A673 (cell line): ENCODE measurements at regions not wholly inside any gene's neighbourhood (a gene's known extent, or its start where the extent isn't known, plus 50 kb on each side); places are given as distances from the start of the nearest gene placed in this dataset.

Experiments
- BruUV-seq: library from RNA; stranded (reverse); fragments of 400-500 nt; replicated peaks from 2 replicates; lab custom pipeline; 2021; lab: Mats Ljungman, UMichigan
- CTCF ChIA-PET: fragments of 300-600 bp; sonication (Branson Sonifier 250); formaldehyde crosslinking; loops from one replicate; lab custom pipeline; 2022; ENCODE audit warnings: antibody characterized with exemption; lab: Charles Lee
- POLR2A ChIA-PET: fragments of 300-600 bp; sonication (Branson Sonifier 250); formaldehyde crosslinking; loops from one replicate; lab custom pipeline; 2022; ENCODE audit warnings: antibody characterized with exemption; ENCODE audit not compliant: low non-redundant PET; lab: Charles Lee
- DNase-seq: peaks from one replicate; pipeline ENCODE4 v3.0.0-alpha.2; 2015; ENCODE audit warnings: low spot score
- H3K27ac ChIP-seq: fragments of 200-600 bp; sonication (generic); 2 replicates; pipeline ENCODE4 v1.5.1; 2016; ENCODE audit warnings: mixed run types, low read depth, mild to moderate bottlenecking, mixed read lengths, antibody characterized with exemption, low read length; ENCODE audit not compliant: poor library complexity, severe bottlenecking
- H3K27me3 ChIP-seq: fragments of 200-600 bp; sonication (generic); replicated peaks from 2 replicates; pipeline ENCODE4 v1.6.1; 2017; ENCODE audit warnings: mixed run types, low read depth, mild to moderate bottlenecking, mixed read lengths, antibody characterized with exemption, low read length; ENCODE audit not compliant: insufficient read depth, poor library complexity
- H3K36me3 ChIP-seq: fragments of 200-600 bp; sonication (generic); 2 replicates; pipeline ENCODE4 v1.6.1; 2016; ENCODE audit warnings: mixed run types, mild to moderate bottlenecking, mixed read lengths, antibody characterized with exemption, low read length; ENCODE audit not compliant: insufficient read depth, poor library complexity, severe bottlenecking
- H3K4me1 ChIP-seq: fragments of 200-600 bp; sonication (generic); 2 replicates; pipeline ENCODE4 v1.6.1; 2017; ENCODE audit warnings: mixed run types, mild to moderate bottlenecking, mixed read lengths, antibody characterized with exemption, low read length; ENCODE audit not compliant: insufficient read depth, poor library complexity, severe bottlenecking
- H3K4me3 ChIP-seq: fragments of 200-600 bp; sonication (generic); 2 replicates; pipeline ENCODE4 v1.5.1; 2016; ENCODE audit warnings: low read depth, mixed run types, mild to moderate bottlenecking, mixed read lengths, low read length; ENCODE audit not compliant: poor library complexity, severe bottlenecking
- H3K9me3 ChIP-seq: fragments of 200-600 bp; sonication (generic); 2 replicates; pipeline ENCODE4 v1.6.1; 2016; ENCODE audit warnings: mixed run types, low read depth, mild to moderate bottlenecking, mixed read lengths, antibody characterized with exemption, low read length; ENCODE audit not compliant: poor library complexity, severe bottlenecking
- EZH2 ChIP-seq: fragments of 200-600 bp; sonication (generic); IDR thresholded peaks from 2 replicates; pipeline ENCODE4 v1.6.1; 2017; ENCODE audit warnings: borderline replicate concordance, low read depth, mild to moderate bottlenecking, mixed read lengths, antibody characterized with exemption, low read length; ENCODE audit not compliant: poor library complexity, severe bottlenecking
- intact Hi-C: fragments of 100-400 bp; cut with micrococcal nuclease; formaldehyde crosslinking; loops from one replicate; pipeline ENCODE4 v1.10.0; 2022; ENCODE audit not compliant: unreplicated experiment
- TF ChIP-seq, protein P1 (sequence below): fragments of 300-800, 200-600 bp; sonication (generic); conservative IDR thresholded peaks from 2 replicates; pipeline ENCODE4 v1.5.1; 2017; ENCODE audit warnings: low read depth, mild to moderate bottlenecking, antibody characterized with exemption, low read length, moderate library complexity, mixed read lengths

DNA sequence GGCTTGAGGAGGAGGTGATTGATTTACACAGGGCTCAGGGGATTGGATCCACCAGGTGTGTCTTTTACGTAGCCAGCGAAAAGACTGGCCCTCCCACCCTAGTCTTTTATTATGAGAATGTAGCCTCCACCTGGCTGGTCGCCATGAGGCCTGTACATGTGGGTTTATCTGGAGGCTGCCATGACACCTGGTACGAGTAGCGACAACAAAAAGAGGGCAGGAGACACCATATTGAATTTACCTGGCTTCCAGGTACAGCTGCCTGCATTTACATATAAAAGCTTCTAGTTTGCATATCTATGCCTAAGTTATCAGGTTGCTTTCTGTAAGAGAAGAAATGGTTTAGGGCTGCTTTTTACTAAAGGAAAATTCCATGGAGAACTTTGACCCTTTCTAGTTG, 1173.7 kb upstream of the SEMA6A start:
- H3K4me1 ChIP-seq: no peaks in the 10 kb centered on the region
- no peaks in the 10 kb centered on the region for H3K36me3 ChIP-seq
- no peaks in the 10 kb centered on the region for H3K27me3 ChIP-seq
- intact Hi-C loops: no loop called here
- no peak overlapping the region for H3K27ac ChIP-seq
- no peaks in the 10 kb centered on the region for H3K9me3 ChIP-seq
- ChIA-PET CTCF (no interaction called here), POLR2A (no interaction called here)
- no peak overlapping the region for H3K4me3 ChIP-seq
- TF ChIP-seq, protein P1, sequence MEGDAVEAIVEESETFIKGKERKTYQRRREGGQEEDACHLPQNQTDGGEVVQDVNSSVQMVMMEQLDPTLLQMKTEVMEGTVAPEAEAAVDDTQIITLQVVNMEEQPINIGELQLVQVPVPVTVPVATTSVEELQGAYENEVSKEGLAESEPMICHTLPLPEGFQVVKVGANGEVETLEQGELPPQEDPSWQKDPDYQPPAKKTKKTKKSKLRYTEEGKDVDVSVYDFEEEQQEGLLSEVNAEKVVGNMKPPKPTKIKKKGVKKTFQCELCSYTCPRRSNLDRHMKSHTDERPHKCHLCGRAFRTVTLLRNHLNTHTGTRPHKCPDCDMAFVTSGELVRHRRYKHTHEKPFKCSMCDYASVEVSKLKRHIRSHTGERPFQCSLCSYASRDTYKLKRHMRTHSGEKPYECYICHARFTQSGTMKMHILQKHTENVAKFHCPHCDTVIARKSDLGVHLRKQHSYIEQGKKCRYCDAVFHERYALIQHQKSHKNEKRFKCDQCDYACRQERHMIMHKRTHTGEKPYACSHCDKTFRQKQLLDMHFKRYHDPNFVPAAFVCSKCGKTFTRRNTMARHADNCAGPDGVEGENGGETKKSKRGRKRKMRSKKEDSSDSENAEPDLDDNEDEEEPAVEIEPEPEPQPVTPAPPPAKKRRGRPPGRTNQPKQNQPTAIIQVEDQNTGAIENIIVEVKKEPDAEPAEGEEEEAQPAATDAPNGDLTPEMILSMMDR: no peak
- TF ChIP-seq EZH2: no peak
- DNase-seq: no peak
- BruUV-seq: no TSS peak

DNA sequence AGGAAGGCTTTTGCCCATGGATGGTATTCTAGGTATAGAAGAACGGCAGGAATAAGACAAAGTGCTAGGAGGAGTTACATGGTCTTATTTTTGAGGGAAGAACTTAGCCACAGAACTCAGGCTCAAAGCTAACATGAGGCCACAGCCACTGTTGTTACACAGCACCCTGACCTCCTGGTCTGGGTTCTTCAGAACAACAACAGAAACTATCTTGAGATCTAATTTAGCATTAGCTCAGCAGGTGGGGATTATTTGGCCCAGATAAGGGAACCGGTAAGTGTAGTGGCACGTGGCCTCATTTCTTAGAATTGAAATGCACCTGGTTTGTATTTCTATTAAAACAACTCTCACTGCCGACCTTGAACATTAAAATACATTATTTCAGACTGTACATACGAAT, 1168.7 kb upstream of the SEMA6A start:
- no peak for DNase-seq
- Histone ChIP-seq H3K36me3 (no peaks in the 10 kb centered on the region), H3K27me3 (no peaks in the 10 kb centered on the region), H3K4me3 (no peak overlapping the region), H3K27ac (no peak overlapping the region), H3K4me1 (no peaks in the 10 kb centered on the region), H3K9me3 (peaks cover 4% of the 10 kb centered on the region)
- BruUV-seq: no TSS peak
- POLR2A ChIA-PET: no interaction called here
- TF ChIP-seq EZH2: no peak
- TF ChIP-seq, protein P1: no peak
- intact Hi-C loops: no loop called here
- CTCF ChIA-PET: no interaction called here

DNA sequence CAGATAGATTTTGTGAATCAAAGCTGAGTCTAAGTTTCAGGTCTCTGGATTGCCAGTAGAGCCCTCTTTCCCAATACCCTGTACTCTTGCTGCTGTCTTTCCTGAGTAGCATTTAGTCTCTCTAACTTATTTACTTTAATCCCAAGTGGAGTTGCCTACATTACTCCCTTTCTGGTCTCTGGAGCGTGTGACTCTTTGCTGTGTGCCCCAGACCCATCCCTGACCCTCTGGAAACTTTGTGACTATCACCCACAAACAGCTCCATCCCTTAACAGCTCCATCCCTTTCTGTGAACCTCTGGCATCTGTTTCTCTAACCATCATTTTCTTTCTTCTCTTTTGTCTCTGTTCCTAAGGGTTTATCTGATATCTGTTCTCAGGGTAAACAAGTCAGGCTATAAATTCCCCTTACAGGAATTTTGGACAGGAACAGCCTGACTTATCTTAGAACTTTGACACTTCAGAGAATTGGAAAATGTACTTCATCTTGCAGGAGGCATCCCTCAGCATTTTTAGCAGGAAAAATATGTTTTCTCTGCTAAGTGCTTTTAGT, 1167.1 kb upstream of the SEMA6A start:
- ChIA-PET POLR2A (no interaction called here), CTCF (no interaction called here)
- no peak for DNase-seq
- Histone ChIP-seq H3K27ac (no peak overlapping the region), H3K36me3 (no peaks in the 10 kb centered on the region), H3K4me1 (no peaks in the 10 kb centered on the region), H3K4me3 (no peak overlapping the region), H3K27me3 (no peaks in the 10 kb centered on the region), H3K9me3 (peaks cover 4% of the 10 kb centered on the region)
- no TSS peak for BruUV-seq
- intact Hi-C loops: no loop called here
- no peak for TF ChIP-seq EZH2
- TF ChIP-seq, protein P1: no peak
